GM03348 (cell line): ENCODE measurements at regions not wholly inside any gene's neighbourhood (a gene's known extent, or its start where the extent isn't known, plus 50 kb on each side); places are given as distances from the start of the nearest gene placed in this dataset.
"Not testable (repeated sequence)": the region's sequence is repeated elsewhere in the genome, so short reads cannot be mapped to it uniquely, and the experiment has no call there.

Experiments used
- DNase-seq: peaks from one replicate; pipeline ENCODE4 v3.0.0; 2012; ENCODE audit warnings: low spot score

GRCh38 chr6:92270365-92270764 is 1149.0 kb downstream of the EPHA7 start:
- no peak for DNase-seq

- DNase-seq = no peak
Observed at GRCh38 chr6:92267335-92267734, 1152.0 kb downstream of the EPHA7 start.

- DNase-seq = no peak
Observed at GRCh38 chr6:92263864-92264263, 1155.5 kb downstream of the EPHA7 start.

- no peak for DNase-seq
Observed at GRCh38 chr6:92259171-92259570, 1160.2 kb downstream of the EPHA7 start.

- no peak for DNase-seq
Observed at GRCh38 chr6:92243315-92243714, 1176.0 kb downstream of the EPHA7 start.

- no peak for DNase-seq
Observed at GRCh38 chr6:92231171-92231701, 1188.1 kb downstream of the EPHA7 start.

GRCh38 chr6:92219987-92220386 is 1199.4 kb downstream of the EPHA7 start:
- DNase-seq = not testable (repeated sequence)

GRCh38 chr6:92216717-92217116 is 1202.6 kb downstream of the EPHA7 start:
- no peak for DNase-seq

GRCh38 chr6:92201618-92202017 is 1217.7 kb downstream of the EPHA7 start:
- no peak for DNase-seq

GRCh38 chr6:92196325-92196724 is 1223.0 kb downstream of the EPHA7 start:
- DNase-seq = no peak

GRCh38 chr6:92195796-92196195 is 1223.6 kb downstream of the EPHA7 start:
- no peak for DNase-seq

GRCh38 chr6:92188016-92188415 is 1231.3 kb downstream of the EPHA7 start:
- DNase-seq = no peak

- DNase-seq = no peak
Observed at GRCh38 chr6:92184933-92185332, 1234.4 kb downstream of the EPHA7 start.

GRCh38 chr6:92181347-92181746 is 1238.0 kb downstream of the EPHA7 start:
- DNase-seq = no peak

- DNase-seq = no peak
Observed at GRCh38 chr6:92180090-92180489, 1239.3 kb downstream of the EPHA7 start.

GRCh38 chr6:92176666-92177065 is 1242.7 kb downstream of the EPHA7 start:
- no peak for DNase-seq

GRCh38 chr6:92174398-92175073 is 1244.8 kb downstream of the EPHA7 start:
- no peak for DNase-seq

- no peak for DNase-seq
Observed at GRCh38 chr6:92169506-92169905, 1249.9 kb downstream of the EPHA7 start.

- no peak for DNase-seq
Observed at GRCh38 chr6:92166666-92167065, 1252.7 kb downstream of the EPHA7 start.

GRCh38 chr6:92161953-92162352 is 1257.4 kb downstream of the EPHA7 start:
- DNase-seq = no peak

GRCh38 chr6:92160226-92160625 is 1259.1 kb downstream of the EPHA7 start:
- no peak for DNase-seq

GRCh38 chr6:92159046-92159445 is 1260.3 kb downstream of the EPHA7 start:
- DNase-seq = no peak

- no peak for DNase-seq
Observed at GRCh38 chr6:92150553-92150952, 1268.8 kb downstream of the EPHA7 start.

GRCh38 chr6:92147246-92147645 is 1272.1 kb downstream of the EPHA7 start:
- no peak for DNase-seq
